Trophoblast cell (in vitro differentiated cells and primary cell): ENCODE measurements at regions not wholly inside any gene's neighbourhood (a gene's known extent, or its start where the extent isn't known, plus 50 kb on each side); places are given as distances from the start of the nearest gene placed in this dataset.

Experiments
- DNase-seq, 2 donors: peaks; one replicate each; pipeline ENCODE4 v3.0.0-alpha.2; 2016
- H2AFZ ChIP-seq: 2 replicates; pipeline ENCODE4 v1.6.1; 2013; ENCODE audit warnings: low read length, moderate library complexity, mild to moderate bottlenecking; ENCODE audit not compliant: insufficient read depth, poor library complexity
- H2AK5ac ChIP-seq: 2 replicates; pipeline ENCODE4 v1.6.1; 2013; ENCODE audit warnings: mild to moderate bottlenecking, low read length
- H2BK120ac ChIP-seq: 2 replicates; pipeline ENCODE4 v1.6.1; 2013; ENCODE audit warnings: low read length, mild to moderate bottlenecking, moderate library complexity; ENCODE audit not compliant: insufficient read depth, poor library complexity
- H2BK12ac ChIP-seq: 2 replicates; pipeline ENCODE4 v1.6.1; 2013; ENCODE audit warnings: mild to moderate bottlenecking, low read length, moderate library complexity
- H2BK5ac ChIP-seq: 2 replicates; pipeline ENCODE4 v1.6.1; 2013; ENCODE audit warnings: low read length, low read depth, moderate library complexity, mild to moderate bottlenecking; ENCODE audit not compliant: poor library complexity
- H3K14ac ChIP-seq: 2 replicates; pipeline ENCODE4 v1.6.1; 2013; ENCODE audit warnings: mild to moderate bottlenecking, low read length
- H3K18ac ChIP-seq: 2 replicates; pipeline ENCODE4 v1.6.1; 2013; ENCODE audit warnings: mild to moderate bottlenecking, low read length
- H3K23ac ChIP-seq: 2 replicates; pipeline ENCODE4 v1.6.1; 2013; ENCODE audit warnings: low read length
- H3K27ac ChIP-seq: 2 replicates; pipeline ENCODE4 v1.5.1; 2013; ENCODE audit warnings: low read depth, mild to moderate bottlenecking, inconsistent platforms, low read length, moderate library complexity
- H3K27me3 ChIP-seq: 2 replicates; pipeline ENCODE4 v1.6.1; 2013; ENCODE audit warnings: inconsistent platforms, mild to moderate bottlenecking, low read length, moderate library complexity; ENCODE audit not compliant: insufficient read depth
- H3K36me3 ChIP-seq, 2 experiments: 1 replicate in 1 of 2; 2 replicates in 1 of 2; pipeline ENCODE4 v1.6.1; 2013; ENCODE audit warnings: low read length in 2 of 2, mild to moderate bottlenecking in 2 of 2, moderate library complexity in 1 of 2; ENCODE audit not compliant: insufficient read depth in 2 of 2, control insufficient read depth in 1 of 2
- H3K4ac ChIP-seq: 2 replicates; pipeline ENCODE4 v1.6.1; 2013; ENCODE audit warnings: low read depth, mild to moderate bottlenecking, low read length, moderate library complexity
- H3K4me1 ChIP-seq, 2 experiments: 1 replicate in 1 of 2; 2 replicates in 1 of 2; pipeline ENCODE4 v1.6.1; 2013; ENCODE audit warnings: low read length in 2 of 2, mild to moderate bottlenecking in 2 of 2, moderate library complexity in 1 of 2; ENCODE audit not compliant: insufficient read depth in 2 of 2, control insufficient read depth in 1 of 2
- H3K4me2 ChIP-seq: 2 replicates; pipeline ENCODE4 v1.6.1; 2013; ENCODE audit warnings: inconsistent platforms, mild to moderate bottlenecking, low read length, moderate library complexity
- H3K4me3 ChIP-seq: 2 replicates; pipeline ENCODE4 v1.5.1; 2013; ENCODE audit warnings: mild to moderate bottlenecking, low read depth, low read length, inconsistent platforms
- H3K79me1 ChIP-seq: one replicate; pipeline ENCODE4 v1.6.1; 2013; ENCODE audit warnings: low read length
- H3K79me2 ChIP-seq: 2 replicates; pipeline ENCODE4 v1.6.1; 2013; ENCODE audit warnings: low read length, mild to moderate bottlenecking; ENCODE audit not compliant: control insufficient read depth, insufficient read depth, poor library complexity
- H3K9ac ChIP-seq: 2 replicates; pipeline ENCODE4 v1.6.1; 2013; ENCODE audit warnings: mild to moderate bottlenecking, low read length
- H3K9me3 ChIP-seq: 2 replicates; pipeline ENCODE4 v1.6.1; 2013; ENCODE audit warnings: low read depth, mild to moderate bottlenecking, control low read depth, inconsistent platforms, low read length; ENCODE audit not compliant: insufficient read depth
- H4K12ac ChIP-seq: 2 replicates; pipeline ENCODE4 v1.6.1; 2013; ENCODE audit warnings: low read depth, mild to moderate bottlenecking, low read length, moderate library complexity
- H4K8ac ChIP-seq: 2 replicates; pipeline ENCODE4 v1.6.1; 2013; ENCODE audit warnings: low read depth, mild to moderate bottlenecking, low read length, moderate library complexity
- H4K91ac ChIP-seq: one replicate; pipeline ENCODE4 v1.6.1; 2013; ENCODE audit warnings: low read depth, mild to moderate bottlenecking, low read length, moderate library complexity
- WGBS: extraction: QIAGEN DNeasy Blood & Tissue Kit; methylation state at CpG from one replicate; pipeline ENCODE4 v1.1.7; 2013; ENCODE audit warnings: missing lambda C conversion rate; ENCODE audit not compliant: insufficient read length, insufficient coverage; ENCODE audit errors: extremely low coverage; 5-methylcytosine and 5-hydroxymethylcytosine counted together

- H3K9me3 ChIP-seq: peaks cover 3% of the 10 kb centered on the region
- no peak for DNase-seq
- no peaks in the 10 kb centered on the region for H3K27me3 ChIP-seq
- H4K12ac ChIP-seq: no peak overlapping the region
- no peak overlapping the region for H3K4me2 ChIP-seq
- H3K18ac ChIP-seq: peak overlapping the region; percentile 65
- no peak overlapping the region for H2AFZ ChIP-seq
- H3K79me2 ChIP-seq: peaks cover 1% of the 10 kb centered on the region
- H2BK12ac ChIP-seq: peak overlapping the region; percentile 87
- no peak overlapping the region for H2AK5ac ChIP-seq
- no CpG with 5 or more reads among the region's 6 CpGs for WGBS
- H3K4me1 ChIP-seq: peaks cover 0 to 4% of the 10 kb centered on the region in 2 experiments
- no peak overlapping the region for H3K9ac ChIP-seq
- peak overlapping the region; percentile 76 for H4K91ac ChIP-seq
- H3K23ac ChIP-seq: no peak overlapping the region
- H3K27ac ChIP-seq: peak overlapping the region; percentile 50
- H2BK5ac ChIP-seq: peak overlapping the region; percentile 33
- H3K79me1 ChIP-seq: peaks cover 24% of the 10 kb centered on the region
- H3K14ac ChIP-seq: no peak overlapping the region
- no peaks in the 10 kb centered on the region for H3K36me3 ChIP-seq
- H4K8ac ChIP-seq: peak overlapping the region; percentile 70
- no peak overlapping the region for H3K4ac ChIP-seq
- peak overlapping the region; percentile 72 for H2BK120ac ChIP-seq
- H3K4me3 ChIP-seq: no peak overlapping the region
Observed at GRCh38 chr5:68500813-68501212, 285.3 kb downstream of the PIK3R1 start.

GRCh38 chr5:68502531-68502930 is 287.0 kb downstream of the PIK3R1 start:
- Histone ChIP-seq H3K27ac (no peak overlapping the region), H3K79me2 (peaks cover 1% of the 10 kb centered on the region), H3K4me2 (no peak overlapping the region), H3K18ac (no peak overlapping the region), H2BK120ac (peak overlapping the region; percentile 86), H3K9ac (no peak overlapping the region), H4K91ac (peak overlapping the region; percentile 76), H3K23ac (no peak overlapping the region), H3K27me3 (no peaks in the 10 kb centered on the region), H3K79me1 (peaks cover 28% of the 10 kb centered on the region), H4K8ac (no peak overlapping the region), H3K9me3 (peaks cover 3% of the 10 kb centered on the region), H4K12ac (no peak overlapping the region), H2BK12ac (peak overlapping the region; percentile 99), H3K14ac (no peak overlapping the region), H3K4me1 (peaks cover under 1 to 5% of the 10 kb centered on the region in 2 experiments), H2AFZ (no peak overlapping the region), H3K36me3 (no peaks in the 10 kb centered on the region), H3K4me3 (no peak overlapping the region), H2BK5ac (peak overlapping the region; percentile 72), H3K4ac (peak overlapping the region; percentile 47), H2AK5ac (peak overlapping the region; percentile 91)
- DNase-seq: peak in 1 of 2 donors; percentile 33

- no peaks in the 10 kb centered on the region for H3K27me3 ChIP-seq
- no peak overlapping the region for H4K12ac ChIP-seq
- peak overlapping the region; percentile 77 for H4K91ac ChIP-seq
- H2BK120ac ChIP-seq: no peak overlapping the region
- H3K79me1 ChIP-seq: peaks cover 32% of the 10 kb centered on the region
- H3K14ac ChIP-seq: peak overlapping the region; percentile 51
- no peak overlapping the region for H3K4me2 ChIP-seq
- no peak overlapping the region for H3K4ac ChIP-seq
- no peak overlapping the region for H2BK12ac ChIP-seq
- H3K4me1 ChIP-seq: peaks cover 2 to 8% of the 10 kb centered on the region in 2 experiments
- DNase-seq: no peak
- peak overlapping the region; percentile 98 for H3K27ac ChIP-seq
- H3K36me3 ChIP-seq: no peaks in the 10 kb centered on the region
- no peak overlapping the region for H4K8ac ChIP-seq
- H2BK5ac ChIP-seq: peak overlapping the region; percentile 73
- H3K4me3 ChIP-seq: no peak overlapping the region
- H3K79me2 ChIP-seq: peaks cover 1% of the 10 kb centered on the region
- H3K18ac ChIP-seq: no peak overlapping the region
- H2AK5ac ChIP-seq: no peak overlapping the region
- H3K23ac ChIP-seq: no peak overlapping the region
- no peaks in the 10 kb centered on the region for H3K9me3 ChIP-seq
- no peak overlapping the region for H3K9ac ChIP-seq
- H2AFZ ChIP-seq: no peak overlapping the region
Observed at GRCh38 chr5:68504306-68504705, 288.8 kb downstream of the PIK3R1 start.

- Histone ChIP-seq H3K9me3 (no peaks in the 10 kb centered on the region), H3K27me3 (no peaks in the 10 kb centered on the region), H2AFZ (no peak overlapping the region), H3K18ac (no peak overlapping the region), H3K4me1 (peaks cover 2 to 5% of the 10 kb centered on the region in 2 experiments), H4K91ac (peak overlapping the region; percentile 78), H3K14ac (no peak overlapping the region), H2BK120ac (peak overlapping the region; percentile 92), H2BK12ac (no peak overlapping the region), H2AK5ac (no peak overlapping the region), H4K8ac (no peak overlapping the region), H3K79me2 (peaks cover 1% of the 10 kb centered on the region), H3K4me3 (no peak overlapping the region), H3K36me3 (no peaks in the 10 kb centered on the region), H3K4ac (no peak overlapping the region), H3K27ac (peak overlapping the region; percentile 98), H3K23ac (no peak overlapping the region), H3K4me2 (no peak overlapping the region), H3K9ac (no peak overlapping the region), H2BK5ac (no peak overlapping the region), H4K12ac (no peak overlapping the region), H3K79me1 (peaks cover 26% of the 10 kb centered on the region)
- no CpG with 5 or more reads among the region's 2 CpGs for WGBS
- DNase-seq: peak in 1 of 2 donors; percentile 45
Observed at GRCh38 chr5:68505917-68506860, 290.6 kb downstream of the PIK3R1 start.
